ENCODE measurements at regions not wholly inside any gene's neighbourhood (a gene's known extent, or its start where the extent isn't known, plus 50 kb on each side); places are given as distances from the start of the nearest gene placed in this dataset.
"Not testable (repeated sequence)": the region's sequence is repeated elsewhere in the genome, so short reads cannot be mapped to it uniquely, and the experiment has no call there.

- no peaks in the 10 kb centered on the region for H3K27me3 ChIP-seq (ENCODE audit: control insufficient read depth in 5 of 5, insufficient read depth in 4 of 5, low read length in 5 of 5)
- H3K4me1 ChIP-seq (ENCODE audit: control insufficient read depth in 5 of 5, insufficient read depth in 5 of 5, low read length in 5 of 5) = no peaks in the 10 kb centered on the region
- H3K9me3 ChIP-seq (ENCODE audit: control insufficient read depth in 5 of 5, low read length in 5 of 5) = peaks cover 0 to 3% (median 0%) of the 10 kb centered on the region in 5 donors
- no peaks in the 10 kb centered on the region for H3K36me3 ChIP-seq (ENCODE audit: control insufficient read depth in 5 of 5, insufficient read depth in 5 of 5, low read length in 5 of 5)
- H3K4me3 ChIP-seq (ENCODE audit: low read depth in 1 of 5, low read length in 5 of 5) = no peak overlapping the region
- H3K27ac ChIP-seq (ENCODE audit: low read depth, low read length) = no peak overlapping the region
- H3K9ac ChIP-seq (ENCODE audit: low read length in 5 of 5) = no peak overlapping the region
Measured at GRCh38 chr11:50088231-50088630, 55.6 kb downstream of the OR4C45 start.

- Histone ChIP-seq H3K27ac (ENCODE audit: low read depth, low read length) (no peak overlapping the region), H3K4me3 (ENCODE audit: low read depth in 1 of 5, low read length in 5 of 5) (no peak overlapping the region), H3K36me3 (ENCODE audit: control insufficient read depth in 5 of 5, insufficient read depth in 5 of 5, low read length in 5 of 5) (no peaks in the 10 kb centered on the region), H3K4me1 (ENCODE audit: control insufficient read depth in 5 of 5, insufficient read depth in 5 of 5, low read length in 5 of 5) (peaks cover 0 to 5% (median 0%) of the 10 kb centered on the region in 5 donors), H3K9me3 (ENCODE audit: control insufficient read depth in 5 of 5, low read length in 5 of 5) (no peaks in the 10 kb centered on the region), H3K27me3 (ENCODE audit: control insufficient read depth in 5 of 5, insufficient read depth in 4 of 5, low read length in 5 of 5) (no peaks in the 10 kb centered on the region), H3K9ac (ENCODE audit: low read length in 5 of 5) (no peak overlapping the region)
Measured at GRCh38 chr11:50098186-50098725, 65.6 kb downstream of the OR4C45 start.

DNA sequence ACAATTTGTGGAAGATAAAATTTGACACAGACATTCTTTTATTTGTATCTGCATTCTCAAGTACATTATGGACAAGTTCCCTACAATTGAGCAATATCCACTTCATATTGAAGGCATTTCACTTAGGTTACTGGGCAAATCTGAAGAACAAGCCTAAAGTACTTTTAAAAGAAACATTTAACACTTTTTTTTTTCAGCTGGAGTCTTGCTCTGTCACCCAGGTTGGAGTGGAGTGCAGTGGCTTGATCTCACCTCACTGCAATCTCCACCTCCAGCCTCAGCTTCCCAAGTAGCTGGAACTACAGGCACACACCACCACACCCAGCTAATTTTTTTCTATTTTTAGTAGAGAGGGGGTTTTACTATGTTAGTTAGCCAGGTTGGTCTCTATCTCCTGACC lies 70.2 kb downstream of the OR4C45 start:
- H3K9me3 ChIP-seq (ENCODE audit: control insufficient read depth in 5 of 5, low read length in 5 of 5) = peaks cover 0 to 2% (median 0%) of the 10 kb centered on the region in 5 donors
- H3K27me3 ChIP-seq (ENCODE audit: control insufficient read depth in 5 of 5, insufficient read depth in 4 of 5, low read length in 5 of 5) = no peaks in the 10 kb centered on the region
- no peaks in the 10 kb centered on the region for H3K4me1 ChIP-seq (ENCODE audit: control insufficient read depth in 5 of 5, insufficient read depth in 5 of 5, low read length in 5 of 5)
- no peak overlapping the region for H3K4me3 ChIP-seq (ENCODE audit: low read depth in 1 of 5, low read length in 5 of 5)
- H3K27ac ChIP-seq (ENCODE audit: low read depth, low read length) = no peak overlapping the region
- no peak overlapping the region for H3K9ac ChIP-seq (ENCODE audit: low read length in 5 of 5)
- no peaks in the 10 kb centered on the region for H3K36me3 ChIP-seq (ENCODE audit: control insufficient read depth in 5 of 5, insufficient read depth in 5 of 5, low read length in 5 of 5)

- H3K4me3 ChIP-seq (ENCODE audit: low read depth in 1 of 5, low read length in 5 of 5); H3K9ac ChIP-seq (ENCODE audit: low read length in 5 of 5); H3K27me3 ChIP-seq (ENCODE audit: control insufficient read depth in 5 of 5, insufficient read depth in 4 of 5, low read length in 5 of 5); H3K9me3 ChIP-seq (ENCODE audit: control insufficient read depth in 5 of 5, low read length in 5 of 5); H3K36me3 ChIP-seq (ENCODE audit: control insufficient read depth in 5 of 5, insufficient read depth in 5 of 5, low read length in 5 of 5): not testable (repeated sequence)
- Histone ChIP-seq H3K27ac (ENCODE audit: low read depth, low read length) (peak overlapping the region; percentile 41), H3K4me1 (ENCODE audit: control insufficient read depth in 5 of 5, insufficient read depth in 5 of 5, low read length in 5 of 5) (peaks cover 0 to 14% (median 0%) of the 10 kb centered on the region in 5 donors)
Measured at GRCh38 chr11:50140686-50141085, 108.0 kb downstream of the OR4C45 start.

- not testable (repeated sequence) for H3K27me3 ChIP-seq (ENCODE audit: control insufficient read depth in 5 of 5, insufficient read depth in 4 of 5, low read length in 5 of 5); H3K9me3 ChIP-seq (ENCODE audit: control insufficient read depth in 5 of 5, low read length in 5 of 5); H3K9ac ChIP-seq (ENCODE audit: low read length in 5 of 5); H3K4me3 ChIP-seq (ENCODE audit: low read depth in 1 of 5, low read length in 5 of 5); H3K36me3 ChIP-seq (ENCODE audit: control insufficient read depth in 5 of 5, insufficient read depth in 5 of 5, low read length in 5 of 5)
- Histone ChIP-seq H3K4me1 (ENCODE audit: control insufficient read depth in 5 of 5, insufficient read depth in 5 of 5, low read length in 5 of 5) (peaks cover 0 to 15% (median 0%) of the 10 kb centered on the region in 5 donors), H3K27ac (ENCODE audit: low read depth, low read length) (peak overlapping the region; percentile 49)
Measured at GRCh38 chr11:50146308-50146707, 113.6 kb downstream of the OR4C45 start.

- not testable (repeated sequence) for H3K9me3 ChIP-seq (ENCODE audit: control insufficient read depth in 5 of 5, low read length in 5 of 5); H3K27me3 ChIP-seq (ENCODE audit: control insufficient read depth in 5 of 5, insufficient read depth in 4 of 5, low read length in 5 of 5); H3K4me3 ChIP-seq (ENCODE audit: low read depth in 1 of 5, low read length in 5 of 5); H3K27ac ChIP-seq (ENCODE audit: low read depth, low read length); H3K36me3 ChIP-seq (ENCODE audit: control insufficient read depth in 5 of 5, insufficient read depth in 5 of 5, low read length in 5 of 5); H3K9ac ChIP-seq (ENCODE audit: low read length in 5 of 5)
- H3K4me1 ChIP-seq (ENCODE audit: control insufficient read depth in 5 of 5, insufficient read depth in 5 of 5, low read length in 5 of 5) = peaks cover 0 to 14% (median 0%) of the 10 kb centered on the region in 5 donors
Measured at GRCh38 chr11:50147946-50148345, 115.3 kb downstream of the OR4C45 start.

DNA sequence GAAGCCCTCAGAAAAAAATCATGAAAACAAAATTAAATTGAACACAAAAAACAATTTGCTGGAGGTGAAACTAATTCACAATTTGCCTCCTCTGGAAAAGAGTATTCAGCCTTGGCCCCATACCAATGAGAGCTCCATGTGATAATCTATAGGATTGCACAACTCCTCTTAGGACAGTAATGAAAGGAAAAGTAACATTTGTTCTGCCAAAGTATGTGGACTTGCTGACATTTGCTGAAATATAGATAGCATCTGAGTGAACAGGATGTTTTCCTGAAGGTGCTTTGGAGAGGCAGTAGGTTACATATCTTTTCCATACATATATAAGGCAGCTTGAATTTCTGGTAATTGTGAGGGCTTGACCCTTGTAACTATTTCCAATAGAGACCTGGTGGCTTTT lies 122.8 kb downstream of the OR4C45 start:
- Histone ChIP-seq H3K36me3 (ENCODE audit: control insufficient read depth in 5 of 5, insufficient read depth in 5 of 5, low read length in 5 of 5) (no peaks in the 10 kb centered on the region), H3K4me3 (ENCODE audit: low read depth in 1 of 5, low read length in 5 of 5) (no peak overlapping the region), H3K9me3 (ENCODE audit: control insufficient read depth in 5 of 5, low read length in 5 of 5) (peaks cover 0 to 5% (median 0%) of the 10 kb centered on the region in 5 donors), H3K27ac (ENCODE audit: low read depth, low read length) (no peak overlapping the region), H3K4me1 (ENCODE audit: control insufficient read depth in 5 of 5, insufficient read depth in 5 of 5, low read length in 5 of 5) (peaks cover 0 to 6% (median 0%) of the 10 kb centered on the region in 5 donors), H3K27me3 (ENCODE audit: control insufficient read depth in 5 of 5, insufficient read depth in 4 of 5, low read length in 5 of 5) (no peaks in the 10 kb centered on the region), H3K9ac (ENCODE audit: low read length in 5 of 5) (no peak overlapping the region)

GRCh38 chr11:50164050-50164449 lies 131.4 kb downstream of the OR4C45 start:
- no peaks in the 10 kb centered on the region for H3K4me1 ChIP-seq (ENCODE audit: control insufficient read depth in 5 of 5, insufficient read depth in 5 of 5, low read length in 5 of 5)
- no peaks in the 10 kb centered on the region for H3K27me3 ChIP-seq (ENCODE audit: control insufficient read depth in 5 of 5, insufficient read depth in 4 of 5, low read length in 5 of 5)
- H3K9me3 ChIP-seq (ENCODE audit: control insufficient read depth in 5 of 5, low read length in 5 of 5) = peaks cover 0 to 13% (median 0%) of the 10 kb centered on the region in 5 donors
- H3K27ac ChIP-seq (ENCODE audit: low read depth, low read length) = no peak overlapping the region
- no peak overlapping the region for H3K4me3 ChIP-seq (ENCODE audit: low read depth in 1 of 5, low read length in 5 of 5)
- no peaks in the 10 kb centered on the region for H3K36me3 ChIP-seq (ENCODE audit: control insufficient read depth in 5 of 5, insufficient read depth in 5 of 5, low read length in 5 of 5)
- H3K9ac ChIP-seq (ENCODE audit: low read length in 5 of 5) = no peak overlapping the region

- Histone ChIP-seq H3K9ac (ENCODE audit: low read length in 5 of 5) (no peak overlapping the region), H3K4me3 (ENCODE audit: low read depth in 1 of 5, low read length in 5 of 5) (no peak overlapping the region), H3K27ac (ENCODE audit: low read depth, low read length) (no peak overlapping the region), H3K36me3 (ENCODE audit: control insufficient read depth in 5 of 5, insufficient read depth in 5 of 5, low read length in 5 of 5) (no peaks in the 10 kb centered on the region), H3K27me3 (ENCODE audit: control insufficient read depth in 5 of 5, insufficient read depth in 4 of 5, low read length in 5 of 5) (no peaks in the 10 kb centered on the region), H3K4me1 (ENCODE audit: control insufficient read depth in 5 of 5, insufficient read depth in 5 of 5, low read length in 5 of 5) (peaks cover 0 to 7% (median 3%) of the 10 kb centered on the region in 5 donors), H3K9me3 (ENCODE audit: control insufficient read depth in 5 of 5, low read length in 5 of 5) (peaks cover 0 to 3% (median 0%) of the 10 kb centered on the region in 5 donors)
Measured at GRCh38 chr11:50169634-50170033, 137.0 kb downstream of the OR4C45 start.

DNA sequence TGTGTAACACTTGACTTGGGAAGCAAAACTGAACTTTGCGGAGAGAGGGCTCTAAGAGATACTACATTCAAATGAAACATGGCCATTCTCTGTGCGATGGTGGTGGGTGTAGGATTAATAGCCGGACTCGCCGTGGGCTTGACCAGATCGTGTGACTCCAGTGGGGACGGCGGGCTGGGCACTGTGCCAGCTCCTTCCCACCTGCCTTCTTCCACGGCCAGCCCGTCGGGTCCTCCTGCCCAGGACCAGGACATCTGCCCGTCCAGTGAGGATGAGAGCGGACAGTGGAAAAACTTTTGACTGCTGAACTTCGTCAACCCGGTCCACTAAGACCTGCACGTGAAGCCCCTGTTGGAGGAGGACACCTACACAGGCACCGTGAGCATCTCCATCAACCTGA lies 137.4 kb downstream of the OR4C45 start:
- Histone ChIP-seq H3K4me3 (ENCODE audit: low read depth in 1 of 5, low read length in 5 of 5) (peak overlapping the region in 1 of 5 donors; percentile 6), H3K36me3 (ENCODE audit: control insufficient read depth in 5 of 5, insufficient read depth in 5 of 5, low read length in 5 of 5) (no peaks in the 10 kb centered on the region), H3K9me3 (ENCODE audit: control insufficient read depth in 5 of 5, low read length in 5 of 5) (peaks cover 0 to 3% (median 0%) of the 10 kb centered on the region in 5 donors), H3K9ac (ENCODE audit: low read length in 5 of 5) (no peak overlapping the region), H3K27ac (ENCODE audit: low read depth, low read length) (no peak overlapping the region), H3K27me3 (ENCODE audit: control insufficient read depth in 5 of 5, insufficient read depth in 4 of 5, low read length in 5 of 5) (no peaks in the 10 kb centered on the region), H3K4me1 (ENCODE audit: control insufficient read depth in 5 of 5, insufficient read depth in 5 of 5, low read length in 5 of 5) (peaks cover 0 to 8% (median 5%) of the 10 kb centered on the region in 5 donors)

All from subcutaneous abdominal adipose tissue (tissue), 5 donors.